ENCODE measurements at regions not wholly inside any gene's neighbourhood (a gene's known extent, or its start where the extent isn't known, plus 50 kb on each side); places are given as distances from the start of the nearest gene placed in this dataset.

GRCh38 chr3:107284612-107285011, 92.6 kb upstream of the CCDC54 start:
- no peak overlapping the region for H3K27ac ChIP-seq

GRCh38 chr3:107285197-107285596, 92.0 kb upstream of the CCDC54 start:
- no peak overlapping the region for H3K27ac ChIP-seq

More at GRCh38 chr3:107284612-107285011, 92.6 kb upstream of the CCDC54 start:
- TF ChIP-seq CTCF (IDR thresholded peaks at IDR 0.05) (no peak), ZFX (IDR thresholded peaks at IDR 0.05; ENCODE audit: borderline replicate concordance) (no peak)

GRCh38 chr3:107289354-107289753, 87.9 kb upstream of the CCDC54 start:
- H3K27ac ChIP-seq: no peak overlapping the region
- TF ChIP-seq ZFX (IDR thresholded peaks at IDR 0.05; ENCODE audit: borderline replicate concordance) (no peak), CTCF (IDR thresholded peaks at IDR 0.05) (no peak)

More at GRCh38 chr3:107285197-107285596, 92.0 kb upstream of the CCDC54 start:
- TF ChIP-seq CTCF (IDR thresholded peaks at IDR 0.05) (no peak), ZFX (IDR thresholded peaks at IDR 0.05; ENCODE audit: borderline replicate concordance) (no peak)

GRCh38 chr3:107294117-107294516, 83.1 kb upstream of the CCDC54 start:
- H3K27ac ChIP-seq: no peak overlapping the region
- no peak for TF ChIP-seq ZFX (IDR thresholded peaks at IDR 0.05; ENCODE audit: borderline replicate concordance)
- no peak for TF ChIP-seq CTCF (IDR thresholded peaks at IDR 0.05)

GRCh38 chr3:107297597-107297996, 79.6 kb upstream of the CCDC54 start:
- no peak for TF ChIP-seq CTCF (IDR thresholded peaks at IDR 0.05)
- no peak overlapping the region for H3K27ac ChIP-seq

- H3K27ac ChIP-seq: no peak overlapping the region
- TF ChIP-seq CTCF (IDR thresholded peaks at IDR 0.05): no peak
- no peak for TF ChIP-seq ZFX (IDR thresholded peaks at IDR 0.05; ENCODE audit: borderline replicate concordance)
Observed at GRCh38 chr3:107307205-107307604, 70.0 kb upstream of the CCDC54 start.

GRCh38 chr3:107308716-107309115, 68.5 kb upstream of the CCDC54 start:
- no peak overlapping the region for H3K27ac ChIP-seq

More at GRCh38 chr3:107308716-107309115, 68.5 kb upstream of the CCDC54 start:
- no peak for TF ChIP-seq CTCF (IDR thresholded peaks at IDR 0.05)
- no peak for TF ChIP-seq ZFX (IDR thresholded peaks at IDR 0.05; ENCODE audit: borderline replicate concordance)

All from 22Rv1 (cell line).